Coronary artery (tissue), 2 donors: ENCODE measurements at regions not wholly inside any gene's neighbourhood (a gene's known extent, or its start where the extent isn't known, plus 50 kb on each side); places are given as distances from the start of the nearest gene placed in this dataset.

ENCODE experiments used
- DNase-seq: peaks from one replicate; pipeline ENCODE4 v3.0.0-alpha.2; 2017; ENCODE audit warnings: low spot score
- H3K27ac ChIP-seq, 2 donors: fragments of 200-600 bp; sonication (generic); one replicate each; pipeline ENCODE4 v1.5.1; 2016 to 2019
- H3K4me3 ChIP-seq: fragments of 200-600 bp; sonication (generic); 2 replicates; pipeline ENCODE4 v1.5.1; 2016; ENCODE audit warnings: mild to moderate bottlenecking, moderate library complexity
- CTCF ChIP-seq: fragments of 200-600 bp; sonication (generic); IDR thresholded peaks from one replicate; pipeline ENCODE4 v1.5.1; 2019; ENCODE audit warnings: antibody characterized with exemption

- no peak overlapping the region for H3K4me3 ChIP-seq
- no peak overlapping the region for H3K27ac ChIP-seq
- DNase-seq, result no peak
- no peak for TF ChIP-seq CTCF
Observed at GRCh38 chr12:92650228-92650822, 52.5 kb upstream of the PLEKHG7 start.

- Histone ChIP-seq H3K27ac (no peak overlapping the region), H3K4me3 (no peak overlapping the region)
- TF ChIP-seq CTCF, result peak; percentile 46
- DNase-seq, result no peak
Observed at GRCh38 chr12:92649511-92650227, 53.1 kb upstream of the PLEKHG7 start.

GRCh38 chr12:92648242-92649031 is 54.4 kb upstream of the PLEKHG7 start:
- no peak for TF ChIP-seq CTCF
- Histone ChIP-seq H3K27ac (no peak overlapping the region), H3K4me3 (no peak overlapping the region)
- DNase-seq, result no peak

- no peak for TF ChIP-seq CTCF
- H3K4me3 ChIP-seq, result no peak overlapping the region
- no peak for DNase-seq
- H3K27ac ChIP-seq, result no peak overlapping the region
Observed at GRCh38 chr12:92641291-92641690, 61.5 kb upstream of the PLEKHG7 start.

- DNase-seq, result no peak
Observed at GRCh38 chr12:92640691-92641090, 62.1 kb upstream of the PLEKHG7 start.

GRCh38 chr12:92639017-92639416 is 63.8 kb upstream of the PLEKHG7 start:
- DNase-seq, result no peak
- Histone ChIP-seq H3K4me3 (no peak overlapping the region), H3K27ac (no peak overlapping the region)
- TF ChIP-seq CTCF, result no peak

More at GRCh38 chr12:92640691-92641090, 62.1 kb upstream of the PLEKHG7 start:
- Histone ChIP-seq H3K4me3 (no peak overlapping the region), H3K27ac (no peak overlapping the region)
- no peak for TF ChIP-seq CTCF
